GM18870 (cell line): ENCODE measurements at regions not wholly inside any gene's neighbourhood (a gene's known extent, or its start where the extent isn't known, plus 50 kb on each side); places are given as distances from the start of the nearest gene placed in this dataset.
A peak's percentile ranks its signal among the peaks of the same experiment; 100 is the strongest.
"Not testable (repeated sequence)": the region's sequence is repeated elsewhere in the genome, so short reads cannot be mapped to it uniquely, and the experiment has no call there.

Experiments used
- ATAC-seq: cut with Tn5 transposase; IDR thresholded peaks from one replicate; pipeline ENCODE4 v1.9.1; 2021; ENCODE audit warnings: moderate library complexity; ENCODE audit not compliant: unreplicated experiment

GRCh38 chr6:103114582-103114981 lies 1721.1 kb downstream of the GRIK2 start:
- no peak for ATAC-seq

GRCh38 chr6:103113416-103113815 lies 1719.9 kb downstream of the GRIK2 start:
- ATAC-seq: no peak

GRCh38 chr6:103107985-103108384 lies 1714.5 kb downstream of the GRIK2 start:
- ATAC-seq: no peak

- no peak for ATAC-seq
Measured at GRCh38 chr6:103105686-103106085, 1712.2 kb downstream of the GRIK2 start.

GRCh38 chr6:103101267-103101666 lies 1707.8 kb downstream of the GRIK2 start:
- no peak for ATAC-seq

GRCh38 chr6:103092414-103092813 lies 1698.9 kb downstream of the GRIK2 start:
- not testable (repeated sequence) for ATAC-seq

- no peak for ATAC-seq
Measured at GRCh38 chr6:103085801-103086200, 1692.3 kb downstream of the GRIK2 start.

- ATAC-seq: no peak
Measured at GRCh38 chr6:103081876-103082630, 1688.5 kb downstream of the GRIK2 start.

- no peak for ATAC-seq
Measured at GRCh38 chr6:103081126-103081525, 1687.6 kb downstream of the GRIK2 start.

GRCh38 chr6:103080497-103080896 lies 1687.0 kb downstream of the GRIK2 start:
- ATAC-seq: no peak

- ATAC-seq: peak; percentile 90
Measured at GRCh38 chr6:103079867-103080266, 1686.4 kb downstream of the GRIK2 start.

GRCh38 chr6:103062136-103062535 lies 1668.6 kb downstream of the GRIK2 start:
- no peak for ATAC-seq

GRCh38 chr6:103047567-103047966 lies 1654.1 kb downstream of the GRIK2 start:
- ATAC-seq: no peak

- ATAC-seq: no peak
Measured at GRCh38 chr6:103042336-103042735, 1648.8 kb downstream of the GRIK2 start.

- ATAC-seq: no peak
Measured at GRCh38 chr6:103036846-103037245, 1643.3 kb downstream of the GRIK2 start.

- ATAC-seq: no peak
Measured at GRCh38 chr6:103027271-103027931, 1633.9 kb downstream of the GRIK2 start.

GRCh38 chr6:103018426-103018825 lies 1624.9 kb downstream of the GRIK2 start:
- ATAC-seq: no peak

- no peak for ATAC-seq
Measured at GRCh38 chr6:103017878-103018277, 1624.4 kb downstream of the GRIK2 start.

- peak; percentile 52 for ATAC-seq
Measured at GRCh38 chr6:103011605-103012004, 1618.1 kb downstream of the GRIK2 start.

- peak; percentile 91 for ATAC-seq
Measured at GRCh38 chr6:103002282-103002681, 1608.8 kb downstream of the GRIK2 start.

- ATAC-seq: no peak
Measured at GRCh38 chr6:103001724-103002123, 1608.2 kb downstream of the GRIK2 start.

- ATAC-seq: no peak
Measured at GRCh38 chr6:103000688-103001087, 1607.2 kb downstream of the GRIK2 start.
